Mesothelial cell of epicardium (in vitro differentiated cells): ENCODE measurements at regions not wholly inside any gene's neighbourhood (a gene's known extent, or its start where the extent isn't known, plus 50 kb on each side); places are given as distances from the start of the nearest gene placed in this dataset.

Experiments
- DNase-seq, 2 experiments: peaks; one replicate each; pipeline ENCODE4 v3.0.0; 2021; ENCODE audit warnings: low spot score in 2 of 2; ENCODE audit not compliant: unreplicated experiment in 2 of 2
- H3K27ac Mint-ChIP-seq: 2 replicates; pipeline ENCODE4 v1.8.0; 2021; ENCODE audit warnings: mixed read lengths
- H3K27me3 Mint-ChIP-seq: 2 replicates; pipeline ENCODE4 v1.8.0; 2021; ENCODE audit warnings: low read depth, mixed read lengths
- H3K36me3 Mint-ChIP-seq: 2 replicates; pipeline ENCODE4 v1.8.0; 2021; ENCODE audit warnings: mixed read lengths
- H3K4me1 Mint-ChIP-seq: 2 replicates; pipeline ENCODE4 v1.8.0; 2021; ENCODE audit warnings: mixed read lengths
- H3K4me3 Mint-ChIP-seq: 2 replicates; pipeline ENCODE4 v1.8.0; 2021; ENCODE audit warnings: mild to moderate bottlenecking, moderate library complexity, mixed read lengths
- H3K9me3 Mint-ChIP-seq: 2 replicates; pipeline ENCODE4 v1.8.0; 2021; ENCODE audit warnings: mixed read lengths
- TF ChIP-seq, protein P1 (sequence below): fragments of 200-600 bp; sonication (generic); IDR thresholded peaks from one replicate; pipeline ENCODE4 v1.5.0; 2021; ENCODE audit warnings: antibody characterized with exemption; ENCODE audit not compliant: unreplicated experiment

DNA sequence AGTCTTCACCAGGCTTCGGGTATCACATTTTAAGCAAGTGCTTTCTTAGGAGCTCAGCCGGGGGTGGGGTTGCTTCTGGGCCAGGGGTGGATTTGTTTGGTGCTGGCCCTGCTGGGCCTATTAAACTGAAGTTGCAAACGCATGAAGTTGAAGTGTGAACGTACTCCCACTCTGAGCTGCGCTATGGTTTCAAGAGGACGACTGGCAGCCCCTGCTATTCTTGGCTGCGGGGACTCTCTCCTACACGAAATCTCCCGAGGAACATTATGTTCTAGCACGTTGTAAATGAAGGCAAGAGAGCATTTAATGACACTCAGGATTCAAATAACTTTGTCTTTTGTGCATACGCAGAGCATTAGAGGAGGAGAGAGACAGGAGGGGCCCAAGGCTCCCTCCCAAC is 401.3 kb upstream of the BOD1L1 start:
- H3K9me3 Mint-ChIP-seq: no peaks in the 10 kb centered on the region
- H3K27me3 Mint-ChIP-seq: peaks cover 4% of the 10 kb centered on the region
- H3K27ac Mint-ChIP-seq: no peak overlapping the region
- no peak for DNase-seq
- no peaks in the 10 kb centered on the region for H3K36me3 Mint-ChIP-seq
- TF ChIP-seq, protein P1, sequence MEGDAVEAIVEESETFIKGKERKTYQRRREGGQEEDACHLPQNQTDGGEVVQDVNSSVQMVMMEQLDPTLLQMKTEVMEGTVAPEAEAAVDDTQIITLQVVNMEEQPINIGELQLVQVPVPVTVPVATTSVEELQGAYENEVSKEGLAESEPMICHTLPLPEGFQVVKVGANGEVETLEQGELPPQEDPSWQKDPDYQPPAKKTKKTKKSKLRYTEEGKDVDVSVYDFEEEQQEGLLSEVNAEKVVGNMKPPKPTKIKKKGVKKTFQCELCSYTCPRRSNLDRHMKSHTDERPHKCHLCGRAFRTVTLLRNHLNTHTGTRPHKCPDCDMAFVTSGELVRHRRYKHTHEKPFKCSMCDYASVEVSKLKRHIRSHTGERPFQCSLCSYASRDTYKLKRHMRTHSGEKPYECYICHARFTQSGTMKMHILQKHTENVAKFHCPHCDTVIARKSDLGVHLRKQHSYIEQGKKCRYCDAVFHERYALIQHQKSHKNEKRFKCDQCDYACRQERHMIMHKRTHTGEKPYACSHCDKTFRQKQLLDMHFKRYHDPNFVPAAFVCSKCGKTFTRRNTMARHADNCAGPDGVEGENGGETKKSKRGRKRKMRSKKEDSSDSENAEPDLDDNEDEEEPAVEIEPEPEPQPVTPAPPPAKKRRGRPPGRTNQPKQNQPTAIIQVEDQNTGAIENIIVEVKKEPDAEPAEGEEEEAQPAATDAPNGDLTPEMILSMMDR: no peak
- no peak overlapping the region for H3K4me3 Mint-ChIP-seq
- H3K4me1 Mint-ChIP-seq: peaks cover 3% of the 10 kb centered on the region

DNA sequence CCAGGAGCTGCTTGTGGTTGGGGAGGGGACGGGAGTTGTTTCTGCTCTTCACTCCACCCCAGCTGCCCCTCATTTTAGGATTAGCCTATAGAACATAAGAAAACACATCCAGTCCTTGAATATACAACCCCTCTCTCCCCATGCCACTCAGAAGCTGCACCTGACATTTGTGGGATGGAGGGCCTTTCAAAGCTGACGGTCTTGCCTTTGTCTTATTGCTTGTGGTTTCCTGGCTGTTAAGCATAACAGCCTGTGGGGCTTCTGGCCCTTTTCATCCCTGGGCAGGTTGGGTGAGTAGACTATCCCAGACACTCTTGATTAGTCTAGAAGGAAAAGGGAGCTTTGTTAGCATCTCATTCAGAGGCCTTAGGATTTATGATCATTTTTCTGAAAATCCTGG is 407.6 kb upstream of the BOD1L1 start:
- H3K9me3 Mint-ChIP-seq: no peaks in the 10 kb centered on the region
- DNase-seq: no peak
- no peaks in the 10 kb centered on the region for H3K36me3 Mint-ChIP-seq
- H3K27me3 Mint-ChIP-seq: peaks cover 2% of the 10 kb centered on the region
- TF ChIP-seq, protein P1: no peak
- H3K4me1 Mint-ChIP-seq: peaks cover 3% of the 10 kb centered on the region
- no peak overlapping the region for H3K27ac Mint-ChIP-seq
- no peak overlapping the region for H3K4me3 Mint-ChIP-seq

DNA sequence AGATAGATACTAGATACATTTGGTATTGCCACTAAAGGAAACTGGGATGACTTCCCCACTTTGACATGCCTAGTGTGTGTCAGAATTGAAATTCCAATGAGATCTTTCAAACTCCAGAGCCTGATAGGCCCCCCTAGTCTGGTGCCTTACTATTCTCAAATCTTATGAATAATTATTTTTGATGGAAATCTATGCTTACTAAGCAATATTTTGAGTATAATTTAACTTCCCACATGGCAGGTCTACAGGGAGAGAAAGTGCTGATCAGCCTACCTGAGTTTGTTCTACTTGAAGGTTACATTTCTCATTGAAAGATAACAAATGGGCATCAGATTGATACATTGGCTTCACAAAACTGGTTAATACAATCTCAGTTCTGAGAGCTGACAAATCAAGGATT is 415.7 kb upstream of the BOD1L1 start:
- Mint-ChIP-seq H3K27ac (no peak overlapping the region), H3K36me3 (no peaks in the 10 kb centered on the region), H3K4me1 (no peaks in the 10 kb centered on the region), H3K9me3 (no peaks in the 10 kb centered on the region), H3K27me3 (peaks cover 4% of the 10 kb centered on the region), H3K4me3 (no peak overlapping the region)
- TF ChIP-seq, protein P1: no peak
- DNase-seq: no peak

DNA sequence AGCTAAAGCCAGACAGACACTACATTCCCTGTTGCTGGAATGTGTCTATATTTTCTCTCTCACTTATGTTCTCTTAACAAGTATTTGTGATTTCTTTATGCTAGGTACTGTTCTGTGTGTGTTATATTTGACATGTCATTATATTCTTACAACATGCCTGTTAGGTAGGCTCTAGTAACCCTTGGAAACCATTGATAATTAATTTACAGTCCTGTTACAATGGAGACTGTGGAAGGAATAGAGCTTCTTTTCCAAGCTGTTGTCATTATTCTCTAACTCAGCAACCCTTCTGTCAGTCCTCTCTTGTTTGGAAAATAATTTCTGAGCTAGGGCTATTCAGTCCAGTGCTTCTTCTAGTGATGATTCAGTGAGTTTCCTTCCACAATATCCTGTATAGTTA is 419.1 kb upstream of the BOD1L1 start:
- H3K27me3 Mint-ChIP-seq: peaks cover 4% of the 10 kb centered on the region
- no peak overlapping the region for H3K4me3 Mint-ChIP-seq
- TF ChIP-seq, protein P1: no peak
- no peaks in the 10 kb centered on the region for H3K9me3 Mint-ChIP-seq
- H3K4me1 Mint-ChIP-seq: no peaks in the 10 kb centered on the region
- H3K36me3 Mint-ChIP-seq: no peaks in the 10 kb centered on the region
- no peak for DNase-seq
- H3K27ac Mint-ChIP-seq: no peak overlapping the region

DNA sequence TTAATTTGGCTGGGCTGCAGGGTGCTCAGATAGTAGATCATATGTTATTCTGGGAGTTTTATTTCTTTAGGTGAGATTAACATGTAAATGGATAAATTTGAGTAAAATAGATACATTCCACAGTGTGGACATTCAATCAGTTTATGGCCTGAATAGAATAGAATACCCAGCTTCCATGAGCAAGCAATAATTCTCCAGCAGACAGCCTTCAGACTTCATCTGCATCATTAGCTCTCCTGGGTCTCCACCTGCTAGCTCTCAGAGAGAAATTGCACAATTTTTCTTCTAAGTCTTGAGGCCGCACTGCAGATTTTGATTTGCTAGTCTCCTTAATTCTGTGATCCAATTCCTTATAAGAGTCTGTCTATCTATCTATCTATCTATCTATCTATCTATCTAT is 420.3 kb upstream of the BOD1L1 start:
- H3K4me3 Mint-ChIP-seq: no peak overlapping the region
- no peaks in the 10 kb centered on the region for H3K36me3 Mint-ChIP-seq

More for the DNA sequence above, 420.3 kb upstream of the BOD1L1 start:
- TF ChIP-seq, protein P1: no peak
- H3K27ac Mint-ChIP-seq: no peak overlapping the region
- no peaks in the 10 kb centered on the region for H3K4me1 Mint-ChIP-seq
- peaks cover 2% of the 10 kb centered on the region for H3K27me3 Mint-ChIP-seq
- no peaks in the 10 kb centered on the region for H3K9me3 Mint-ChIP-seq
- no peak for DNase-seq
